Erythroblast (primary cell): ENCODE measurements at regions not wholly inside any gene's neighbourhood (a gene's known extent, or its start where the extent isn't known, plus 50 kb on each side); places are given as distances from the start of the nearest gene placed in this dataset.

ENCODE experiments used
- GATA1 ChIP-seq: IDR thresholded peaks from 2 replicates; pipeline ENCODE4 v1.6.1; 2011; ENCODE audit warnings: low read depth, mild to moderate bottlenecking, control low read depth, low read length, moderate library complexity
- POLR2A ChIP-seq: IDR thresholded peaks from 2 replicates; pipeline ENCODE4 v1.6.1; 2011; ENCODE audit warnings: mild to moderate bottlenecking, low read length

DNA sequence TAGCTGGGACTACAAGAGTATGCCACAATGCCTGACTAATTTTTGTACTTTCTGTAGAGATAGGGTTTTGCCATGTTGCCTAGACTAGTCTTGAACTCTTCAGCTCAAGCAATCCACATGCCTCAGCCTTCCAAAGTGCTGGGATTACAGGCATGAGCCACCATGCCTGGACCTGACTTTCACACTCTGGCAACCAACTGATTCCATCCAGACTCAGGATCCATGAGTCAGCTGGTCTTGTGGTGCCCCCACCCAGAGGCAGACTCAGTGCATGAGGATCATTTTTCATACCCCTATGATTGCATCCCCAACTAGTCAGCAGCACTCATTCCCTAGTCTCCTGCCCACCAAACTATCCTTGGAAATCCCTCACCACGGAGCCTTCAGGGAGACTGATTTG, 375.9 kb downstream of the ANXA1 start:
- TF ChIP-seq POLR2A = no peak
- TF ChIP-seq GATA1 = no peak
